Breast epithelium (tissue), 3 donors: ENCODE measurements at regions not wholly inside any gene's neighbourhood (a gene's known extent, or its start where the extent isn't known, plus 50 kb on each side); places are given as distances from the start of the nearest gene placed in this dataset.

ENCODE experiments used
- POLR2A ChIP-seq: fragments of 450-650 bp; IDR thresholded peaks from one replicate; pipeline ENCODE4 v1.6.1; 2016; ENCODE audit warnings: antibody characterized with exemption, mild to moderate bottlenecking, moderate library complexity
- POLR2AphosphoS5 ChIP-seq, 3 donors: sonication (generic); formaldehyde crosslinking; IDR thresholded peaks; one replicate each; pipeline ENCODE4 v1.6.1; 2017; ENCODE audit warnings: antibody characterized with exemption in 3 of 3
- TF ChIP-seq, protein P1 (sequence below), 3 donors: fragments of 450-650 bp; IDR thresholded peaks; one replicate each; pipeline ENCODE4 v1.5.1; 2016 to 2017; ENCODE audit warnings: antibody characterized with exemption in 3 of 3, mild to moderate bottlenecking in 3 of 3, moderate library complexity in 3 of 3

DNA sequence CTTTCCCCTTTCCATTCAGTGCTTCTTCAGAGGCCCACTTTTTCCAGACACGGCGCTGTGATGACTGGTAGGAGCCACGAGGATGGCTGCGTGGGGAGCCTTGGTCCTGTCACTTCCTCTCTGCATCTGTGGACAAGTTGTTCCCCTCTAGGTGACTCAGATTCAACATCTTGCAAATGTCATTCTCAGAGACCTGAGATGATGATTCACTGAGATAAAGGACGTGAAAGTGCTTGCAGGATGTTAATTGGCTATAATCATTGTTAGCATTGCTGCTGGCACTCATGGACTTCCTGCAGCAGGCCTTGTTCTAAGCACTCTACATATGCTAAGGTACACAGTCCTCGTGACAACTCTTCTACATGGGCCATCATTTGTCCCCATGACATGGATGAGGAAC is 489.8 kb upstream of the ZMIZ1 start:
- TF ChIP-seq, protein P1, sequence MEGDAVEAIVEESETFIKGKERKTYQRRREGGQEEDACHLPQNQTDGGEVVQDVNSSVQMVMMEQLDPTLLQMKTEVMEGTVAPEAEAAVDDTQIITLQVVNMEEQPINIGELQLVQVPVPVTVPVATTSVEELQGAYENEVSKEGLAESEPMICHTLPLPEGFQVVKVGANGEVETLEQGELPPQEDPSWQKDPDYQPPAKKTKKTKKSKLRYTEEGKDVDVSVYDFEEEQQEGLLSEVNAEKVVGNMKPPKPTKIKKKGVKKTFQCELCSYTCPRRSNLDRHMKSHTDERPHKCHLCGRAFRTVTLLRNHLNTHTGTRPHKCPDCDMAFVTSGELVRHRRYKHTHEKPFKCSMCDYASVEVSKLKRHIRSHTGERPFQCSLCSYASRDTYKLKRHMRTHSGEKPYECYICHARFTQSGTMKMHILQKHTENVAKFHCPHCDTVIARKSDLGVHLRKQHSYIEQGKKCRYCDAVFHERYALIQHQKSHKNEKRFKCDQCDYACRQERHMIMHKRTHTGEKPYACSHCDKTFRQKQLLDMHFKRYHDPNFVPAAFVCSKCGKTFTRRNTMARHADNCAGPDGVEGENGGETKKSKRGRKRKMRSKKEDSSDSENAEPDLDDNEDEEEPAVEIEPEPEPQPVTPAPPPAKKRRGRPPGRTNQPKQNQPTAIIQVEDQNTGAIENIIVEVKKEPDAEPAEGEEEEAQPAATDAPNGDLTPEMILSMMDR (IDR thresholded peaks at IDR 0.05) = no peak
- TF ChIP-seq POLR2A (no peak), POLR2AphosphoS5 (IDR thresholded peaks at IDR 0.05) (no peak)
